ENCODE measurements at regions not wholly inside any gene's neighbourhood (a gene's known extent, or its start where the extent isn't known, plus 50 kb on each side); places are given as distances from the start of the nearest gene placed in this dataset.

GRCh38 chr5:6255956-6256355 is 122.4 kb downstream of the MED10 start:
- Histone ChIP-seq H3K9me3 (ENCODE audit: low read depth) (no peaks in the 10 kb centered on the region), H3K27me3 (no peaks in the 10 kb centered on the region), H3K4me3 (no peak overlapping the region), H3K36me3 (no peaks in the 10 kb centered on the region), H3K4me1 (ENCODE audit: low read depth) (no peaks in the 10 kb centered on the region), H3K27ac (no peak overlapping the region)
- no peak for TF ChIP-seq CTCF (IDR thresholded peaks at IDR 0.05; ENCODE audit: low read depth, low read length)
- DNase-seq (ENCODE audit: low read depth in 1 of 2, low spot score in 1 of 2), result no peak

GRCh38 chr5:6253846-6254245 is 124.5 kb downstream of the MED10 start:
- Histone ChIP-seq H3K4me3 (no peak overlapping the region), H3K4me1 (ENCODE audit: low read depth) (no peaks in the 10 kb centered on the region), H3K27me3 (no peaks in the 10 kb centered on the region), H3K36me3 (no peaks in the 10 kb centered on the region), H3K9me3 (ENCODE audit: low read depth) (no peaks in the 10 kb centered on the region), H3K27ac (no peak overlapping the region)
- no peak for TF ChIP-seq CTCF (IDR thresholded peaks at IDR 0.05; ENCODE audit: low read depth, low read length)
- DNase-seq (ENCODE audit: low read depth in 1 of 2, low spot score in 1 of 2), result no peak

- no peak for DNase-seq (ENCODE audit: low read depth in 1 of 2, low spot score in 1 of 2)
- no peaks in the 10 kb centered on the region for H3K27me3 ChIP-seq
- H3K9me3 ChIP-seq (ENCODE audit: low read depth), result no peaks in the 10 kb centered on the region
- H3K27ac ChIP-seq, result no peak overlapping the region
- H3K36me3 ChIP-seq, result no peaks in the 10 kb centered on the region
- no peak overlapping the region for H3K4me3 ChIP-seq
- no peak for TF ChIP-seq CTCF (IDR thresholded peaks at IDR 0.05; ENCODE audit: low read depth, low read length)
- no peaks in the 10 kb centered on the region for H3K4me1 ChIP-seq (ENCODE audit: low read depth)
Observed at GRCh38 chr5:6253281-6253680, 125.1 kb downstream of the MED10 start.

- H3K4me1 ChIP-seq (ENCODE audit: low read depth), result no peaks in the 10 kb centered on the region
- no peak overlapping the region for H3K4me3 ChIP-seq
- no peak for DNase-seq (ENCODE audit: low read depth in 1 of 2, low spot score in 1 of 2)
- H3K36me3 ChIP-seq, result no peaks in the 10 kb centered on the region
- no peaks in the 10 kb centered on the region for H3K27me3 ChIP-seq
- H3K9me3 ChIP-seq (ENCODE audit: low read depth), result no peaks in the 10 kb centered on the region
- no peak for TF ChIP-seq CTCF (IDR thresholded peaks at IDR 0.05; ENCODE audit: low read depth, low read length)
- no peak overlapping the region for H3K27ac ChIP-seq
Observed at GRCh38 chr5:6252581-6252980, 125.8 kb downstream of the MED10 start.

GRCh38 chr5:6251565-6252102 is 126.7 kb downstream of the MED10 start:
- no peaks in the 10 kb centered on the region for H3K9me3 ChIP-seq (ENCODE audit: low read depth)
- H3K27ac ChIP-seq, result no peak overlapping the region
- DNase-seq (ENCODE audit: low read depth in 1 of 2, low spot score in 1 of 2), result no peak
- H3K36me3 ChIP-seq, result no peaks in the 10 kb centered on the region
- no peak overlapping the region for H3K4me3 ChIP-seq
- TF ChIP-seq CTCF (IDR thresholded peaks at IDR 0.05; ENCODE audit: low read depth, low read length), result no peak
- H3K27me3 ChIP-seq, result no peaks in the 10 kb centered on the region
- H3K4me1 ChIP-seq (ENCODE audit: low read depth), result no peaks in the 10 kb centered on the region

GRCh38 chr5:6250121-6250520 is 128.2 kb downstream of the MED10 start:
- Histone ChIP-seq H3K4me1 (ENCODE audit: low read depth) (no peaks in the 10 kb centered on the region), H3K4me3 (no peak overlapping the region), H3K9me3 (ENCODE audit: low read depth) (no peaks in the 10 kb centered on the region), H3K36me3 (no peaks in the 10 kb centered on the region), H3K27ac (no peak overlapping the region), H3K27me3 (no peaks in the 10 kb centered on the region)
- no peak for DNase-seq (ENCODE audit: low read depth in 1 of 2, low spot score in 1 of 2)
- no peak for TF ChIP-seq CTCF (IDR thresholded peaks at IDR 0.05; ENCODE audit: low read depth, low read length)

Measured in cardiac muscle cell (in vitro differentiated cells and primary cell).